ENCODE measurements at regions not wholly inside any gene's neighbourhood (a gene's known extent, or its start where the extent isn't known, plus 50 kb on each side); places are given as distances from the start of the nearest gene placed in this dataset.
"Not testable (repeated sequence)": the region's sequence is repeated elsewhere in the genome, so short reads cannot be mapped to it uniquely, and the experiment has no call there.

- DNase-seq (ENCODE audit: low read depth in 2 of 2): no peak
These were observed 353.6 kb upstream of the SFSWAP start for GRCh38 chr12:131357185-131357747.

- no peak for DNase-seq (ENCODE audit: low read depth in 2 of 2)
These were observed 353.0 kb upstream of the SFSWAP start for GRCh38 chr12:131357920-131358319.

GRCh38 chr12:131362291-131363211 is 348.3 kb upstream of the SFSWAP start:
- no peak for DNase-seq (ENCODE audit: low read depth in 2 of 2)

- DNase-seq (ENCODE audit: low read depth in 2 of 2): no peak
These were observed 347.5 kb upstream of the SFSWAP start for GRCh38 chr12:131363393-131363792.

GRCh38 chr12:131363841-131364495 is 346.9 kb upstream of the SFSWAP start:
- DNase-seq (ENCODE audit: low read depth in 2 of 2): no peak

GRCh38 chr12:131364903-131365820 is 345.7 kb upstream of the SFSWAP start:
- no peak for DNase-seq (ENCODE audit: low read depth in 2 of 2)

- no peak for DNase-seq (ENCODE audit: low read depth in 2 of 2)
These were observed 345.0 kb upstream of the SFSWAP start for GRCh38 chr12:131365821-131366260.

- DNase-seq (ENCODE audit: low read depth in 2 of 2): no peak
These were observed 344.5 kb upstream of the SFSWAP start for GRCh38 chr12:131366261-131366871.

- not testable (repeated sequence) for DNase-seq (ENCODE audit: low read depth in 2 of 2)
These were observed 343.6 kb upstream of the SFSWAP start for GRCh38 chr12:131367067-131367982.

GRCh38 chr12:131367983-131368667 is 342.8 kb upstream of the SFSWAP start:
- no peak for DNase-seq (ENCODE audit: low read depth in 2 of 2)

- DNase-seq (ENCODE audit: low read depth in 2 of 2): no peak
These were observed 342.2 kb upstream of the SFSWAP start for GRCh38 chr12:131368668-131369071.

GRCh38 chr12:131369094-131369845 is 341.6 kb upstream of the SFSWAP start:
- no peak for DNase-seq (ENCODE audit: low read depth in 2 of 2)

GRCh38 chr12:131370321-131370720 is 340.6 kb upstream of the SFSWAP start:
- DNase-seq (ENCODE audit: low read depth in 2 of 2): no peak

- no peak for DNase-seq (ENCODE audit: low read depth in 2 of 2)
These were observed 340.0 kb upstream of the SFSWAP start for GRCh38 chr12:131370791-131371347.

GRCh38 chr12:131371401-131372170 is 339.3 kb upstream of the SFSWAP start:
- DNase-seq (ENCODE audit: low read depth in 2 of 2): no peak

GRCh38 chr12:131372171-131372475 is 338.8 kb upstream of the SFSWAP start:
- no peak for DNase-seq (ENCODE audit: low read depth in 2 of 2)

GRCh38 chr12:131372706-131373195 is 338.1 kb upstream of the SFSWAP start:
- no peak for DNase-seq (ENCODE audit: low read depth in 2 of 2)
